ENCODE measurements at regions not wholly inside any gene's neighbourhood (a gene's known extent, or its start where the extent isn't known, plus 50 kb on each side); places are given as distances from the start of the nearest gene placed in this dataset.

DNA sequence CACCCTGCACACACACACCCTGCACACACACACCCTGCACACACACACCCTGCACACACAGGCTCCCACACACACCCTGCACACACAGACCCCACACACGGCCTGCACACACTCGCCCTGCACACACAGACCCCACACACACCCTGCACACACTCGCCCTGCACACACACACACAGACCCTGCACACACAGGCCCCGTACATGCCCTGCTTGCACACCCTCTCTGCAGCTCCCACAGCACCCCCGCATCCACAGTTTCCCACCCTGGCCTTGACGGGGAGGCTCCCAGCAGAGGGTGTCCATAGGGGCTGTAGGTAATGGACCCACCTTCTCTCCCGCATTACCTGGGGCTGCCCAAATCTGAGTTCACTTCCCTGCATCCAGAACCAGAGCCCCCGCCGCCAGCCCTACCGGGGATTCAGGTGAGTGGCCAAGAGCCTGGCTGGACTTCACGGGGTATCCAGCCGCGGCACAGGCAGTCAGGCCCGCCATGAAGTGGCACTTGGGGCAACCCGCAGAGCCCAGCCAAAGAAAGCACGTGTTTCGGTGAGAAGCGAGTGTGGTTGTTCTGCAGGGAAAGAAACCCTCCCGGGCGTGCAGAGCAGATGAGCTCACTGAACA is 88.6 kb upstream of the GPC1 start:
- Histone ChIP-seq H3K9me3 (ENCODE audit: control insufficient read depth, insufficient read depth, low read depth, low read length) (no peaks in the 10 kb centered on the region), H3K4me2 (ENCODE audit: extremely low read depth, insufficient read depth, low read length) (no peak overlapping the region)
- no peak for DNase-seq (ENCODE audit: low read depth in 2 of 2)

DNA sequence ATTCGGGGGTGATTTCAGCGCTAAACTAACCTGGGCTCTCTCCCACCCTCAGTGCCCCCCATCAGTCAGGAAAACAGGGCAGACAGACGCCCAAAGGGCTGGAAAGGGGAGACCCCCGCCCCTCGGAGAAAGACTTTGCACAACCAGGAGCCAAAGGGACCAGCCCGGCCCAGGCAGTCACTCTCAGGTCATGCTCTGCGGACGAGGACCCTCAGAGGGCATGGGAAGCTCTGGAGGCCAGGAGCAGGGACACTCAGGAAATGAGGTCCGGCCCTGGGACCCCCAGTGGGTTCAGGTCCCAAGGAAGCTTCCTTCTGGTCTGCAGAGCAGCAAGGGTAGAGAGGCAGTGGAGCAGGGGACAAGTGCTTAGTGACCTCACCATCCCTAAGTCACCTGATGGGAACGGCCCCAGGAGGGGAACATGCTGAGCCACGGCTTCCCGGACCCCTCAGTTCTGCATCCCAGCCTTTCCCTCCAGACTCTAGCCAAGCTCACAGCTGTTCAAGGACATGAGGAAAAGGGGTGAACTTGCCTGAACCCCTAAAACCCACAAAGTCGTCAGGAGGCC is 88.0 kb upstream of the GPC1 start:
- Histone ChIP-seq H4K20me1 (ENCODE audit: control insufficient read depth, extremely low read depth, insufficient read depth, low read length) (no peaks in the 10 kb centered on the region), H3K4me1 (ENCODE audit: control insufficient read depth, extremely low read depth, insufficient read depth, low read length) (no peaks in the 10 kb centered on the region), H2AFZ (ENCODE audit: low read length) (no peak overlapping the region), H3K79me2 (ENCODE audit: control insufficient read depth, insufficient read depth, low read length) (no peaks in the 10 kb centered on the region), H3K4me2 (ENCODE audit: extremely low read depth, insufficient read depth, low read length) (no peak overlapping the region), H3K9me3 (ENCODE audit: control insufficient read depth, insufficient read depth, low read depth, low read length) (no peaks in the 10 kb centered on the region), H3K27ac (ENCODE audit: insufficient read depth, low read length) (no peak overlapping the region), H3K36me3 (ENCODE audit: control insufficient read depth, insufficient read depth, low read length) (no peaks in the 10 kb centered on the region), H3K4me3 (replicated peaks in 1 of 4; ENCODE audit: control extremely low read depth in 1 of 4, insufficient read depth in 1 of 4, low read depth in 3 of 4, low read length in 4 of 4) (no peak overlapping the region), H3K27me3 (ENCODE audit: control insufficient read depth, insufficient read depth, low read length) (peaks cover 9% of the 10 kb centered on the region), H3K9ac (ENCODE audit: insufficient read depth, low read length) (no peak overlapping the region)
- no peak for DNase-seq (ENCODE audit: low read depth in 2 of 2)
- TF ChIP-seq, protein P1, sequence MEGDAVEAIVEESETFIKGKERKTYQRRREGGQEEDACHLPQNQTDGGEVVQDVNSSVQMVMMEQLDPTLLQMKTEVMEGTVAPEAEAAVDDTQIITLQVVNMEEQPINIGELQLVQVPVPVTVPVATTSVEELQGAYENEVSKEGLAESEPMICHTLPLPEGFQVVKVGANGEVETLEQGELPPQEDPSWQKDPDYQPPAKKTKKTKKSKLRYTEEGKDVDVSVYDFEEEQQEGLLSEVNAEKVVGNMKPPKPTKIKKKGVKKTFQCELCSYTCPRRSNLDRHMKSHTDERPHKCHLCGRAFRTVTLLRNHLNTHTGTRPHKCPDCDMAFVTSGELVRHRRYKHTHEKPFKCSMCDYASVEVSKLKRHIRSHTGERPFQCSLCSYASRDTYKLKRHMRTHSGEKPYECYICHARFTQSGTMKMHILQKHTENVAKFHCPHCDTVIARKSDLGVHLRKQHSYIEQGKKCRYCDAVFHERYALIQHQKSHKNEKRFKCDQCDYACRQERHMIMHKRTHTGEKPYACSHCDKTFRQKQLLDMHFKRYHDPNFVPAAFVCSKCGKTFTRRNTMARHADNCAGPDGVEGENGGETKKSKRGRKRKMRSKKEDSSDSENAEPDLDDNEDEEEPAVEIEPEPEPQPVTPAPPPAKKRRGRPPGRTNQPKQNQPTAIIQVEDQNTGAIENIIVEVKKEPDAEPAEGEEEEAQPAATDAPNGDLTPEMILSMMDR (conservative IDR thresholded peaks at IDR 0.05 in 1 of 2, IDR thresholded peaks at IDR 0.05 in 1 of 2; ENCODE audit: low read depth in 1 of 2, low read length in 2 of 2), result no peak
- no peak for TF ChIP-seq EZH2 (IDR thresholded peaks at IDR 0.05; ENCODE audit: low read length, missing control alignments)

More for the DNA sequence above, 88.6 kb upstream of the GPC1 start:
- H2AFZ ChIP-seq (ENCODE audit: low read length), result no peak overlapping the region
- H4K20me1 ChIP-seq (ENCODE audit: control insufficient read depth, extremely low read depth, insufficient read depth, low read length), result no peaks in the 10 kb centered on the region
- H3K36me3 ChIP-seq (ENCODE audit: control insufficient read depth, insufficient read depth, low read length), result no peaks in the 10 kb centered on the region
- H3K9ac ChIP-seq (ENCODE audit: insufficient read depth, low read length), result no peak overlapping the region
- no peak overlapping the region for H3K27ac ChIP-seq (ENCODE audit: insufficient read depth, low read length)
- H3K4me1 ChIP-seq (ENCODE audit: control insufficient read depth, extremely low read depth, insufficient read depth, low read length), result no peaks in the 10 kb centered on the region
- no peaks in the 10 kb centered on the region for H3K79me2 ChIP-seq (ENCODE audit: control insufficient read depth, insufficient read depth, low read length)
- H3K4me3 ChIP-seq (replicated peaks in 1 of 4; ENCODE audit: control extremely low read depth in 1 of 4, insufficient read depth in 1 of 4, low read depth in 3 of 4, low read length in 4 of 4), result no peak overlapping the region
- TF ChIP-seq EZH2 (IDR thresholded peaks at IDR 0.05; ENCODE audit: low read length, missing control alignments), result no peak
- TF ChIP-seq, protein P1 (conservative IDR thresholded peaks at IDR 0.05 in 1 of 2, IDR thresholded peaks at IDR 0.05 in 1 of 2; ENCODE audit: low read depth in 1 of 2, low read length in 2 of 2), result no peak
- peaks cover 9% of the 10 kb centered on the region for H3K27me3 ChIP-seq (ENCODE audit: control insufficient read depth, insufficient read depth, low read length)

DNA sequence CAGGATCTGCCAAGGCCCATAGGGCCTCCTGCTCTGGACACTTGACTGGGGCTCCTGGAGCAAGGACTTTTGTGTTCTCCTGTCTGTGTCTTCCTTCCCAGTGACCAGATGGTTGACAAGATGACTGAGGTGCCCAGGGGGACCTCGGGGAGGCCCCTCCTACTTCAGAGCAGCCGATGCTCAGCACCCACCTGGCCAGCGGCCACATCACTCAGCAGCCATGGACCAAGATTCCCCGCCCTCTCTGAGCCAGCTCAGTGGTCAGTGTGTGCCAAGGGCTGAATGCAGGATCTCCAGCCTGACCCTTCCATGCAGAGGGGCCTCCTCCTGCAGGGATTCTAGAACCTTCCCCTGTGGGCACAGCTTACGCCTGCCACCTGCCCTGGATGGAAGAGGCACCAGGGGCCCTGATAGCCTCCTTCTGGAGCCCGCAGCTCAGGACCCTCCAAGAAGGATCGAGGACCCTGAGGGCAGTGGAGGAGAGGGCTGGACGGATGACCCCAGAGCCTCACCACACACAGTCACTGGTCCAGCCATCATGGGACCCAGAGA is 87.4 kb upstream of the GPC1 start:
- DNase-seq (ENCODE audit: low read depth in 2 of 2), result no peak
- no peaks in the 10 kb centered on the region for H3K4me1 ChIP-seq (ENCODE audit: control insufficient read depth, extremely low read depth, insufficient read depth, low read length)
- H3K4me3 ChIP-seq (replicated peaks in 1 of 4; ENCODE audit: control extremely low read depth in 1 of 4, insufficient read depth in 1 of 4, low read depth in 3 of 4, low read length in 4 of 4), result no peak overlapping the region
- no peaks in the 10 kb centered on the region for H4K20me1 ChIP-seq (ENCODE audit: control insufficient read depth, extremely low read depth, insufficient read depth, low read length)
- no peaks in the 10 kb centered on the region for H3K79me2 ChIP-seq (ENCODE audit: control insufficient read depth, insufficient read depth, low read length)
- H2AFZ ChIP-seq (ENCODE audit: low read length), result no peak overlapping the region
- H3K9ac ChIP-seq (ENCODE audit: insufficient read depth, low read length), result no peak overlapping the region
- no peak overlapping the region for H3K4me2 ChIP-seq (ENCODE audit: extremely low read depth, insufficient read depth, low read length)
- no peaks in the 10 kb centered on the region for H3K36me3 ChIP-seq (ENCODE audit: control insufficient read depth, insufficient read depth, low read length)
- H3K27ac ChIP-seq (ENCODE audit: insufficient read depth, low read length), result no peak overlapping the region
- H3K9me3 ChIP-seq (ENCODE audit: control insufficient read depth, insufficient read depth, low read depth, low read length), result no peaks in the 10 kb centered on the region
- H3K27me3 ChIP-seq (ENCODE audit: control insufficient read depth, insufficient read depth, low read length), result peaks cover 9% of the 10 kb centered on the region
- TF ChIP-seq, protein P1 (conservative IDR thresholded peaks at IDR 0.05 in 1 of 2, IDR thresholded peaks at IDR 0.05 in 1 of 2; ENCODE audit: low read depth in 1 of 2, low read length in 2 of 2), result no peak
- TF ChIP-seq EZH2 (IDR thresholded peaks at IDR 0.05; ENCODE audit: low read length, missing control alignments), result no peak
